GM12891 (cell line): ENCODE measurements at regions not wholly inside any gene's neighbourhood (a gene's known extent, or its start where the extent isn't known, plus 50 kb on each side); places are given as distances from the start of the nearest gene placed in this dataset.

Experiments used
- POLR2A ChIP-seq: IDR thresholded peaks from 2 replicates; pipeline ENCODE4 v1.6.1; 2011; ENCODE audit warnings: low read depth, low read length, control low read depth
- POLR2AphosphoS5 ChIP-seq: IDR thresholded peaks from 2 replicates; pipeline ENCODE4 v1.6.1; 2011; ENCODE audit warnings: low read depth, low read length, control low read depth

- TF ChIP-seq POLR2A (no peak), POLR2AphosphoS5 (no peak)
These were observed 856.0 kb upstream of the FRG1 start for GRCh38 chr4:189084671-189085070.
